ENCODE measurements at regions not wholly inside any gene's neighbourhood (a gene's known extent, or its start where the extent isn't known, plus 50 kb on each side); places are given as distances from the start of the nearest gene placed in this dataset.

GRCh38 chr6:16939839-16940238, 162.0 kb upstream of the STMND1 start:
- intact Hi-C loops (cut with DNase I; ENCODE audit: low total_unique reads), result no loop called here
- ATAC-seq, result no peak

GRCh38 chr6:16939351-16939750, 162.5 kb upstream of the STMND1 start:
- H3K4me3 ChIP-seq, result no peak overlapping the region
- H3K9me3 ChIP-seq, result no peaks in the 10 kb centered on the region
- TF ChIP-seq, protein P1, sequence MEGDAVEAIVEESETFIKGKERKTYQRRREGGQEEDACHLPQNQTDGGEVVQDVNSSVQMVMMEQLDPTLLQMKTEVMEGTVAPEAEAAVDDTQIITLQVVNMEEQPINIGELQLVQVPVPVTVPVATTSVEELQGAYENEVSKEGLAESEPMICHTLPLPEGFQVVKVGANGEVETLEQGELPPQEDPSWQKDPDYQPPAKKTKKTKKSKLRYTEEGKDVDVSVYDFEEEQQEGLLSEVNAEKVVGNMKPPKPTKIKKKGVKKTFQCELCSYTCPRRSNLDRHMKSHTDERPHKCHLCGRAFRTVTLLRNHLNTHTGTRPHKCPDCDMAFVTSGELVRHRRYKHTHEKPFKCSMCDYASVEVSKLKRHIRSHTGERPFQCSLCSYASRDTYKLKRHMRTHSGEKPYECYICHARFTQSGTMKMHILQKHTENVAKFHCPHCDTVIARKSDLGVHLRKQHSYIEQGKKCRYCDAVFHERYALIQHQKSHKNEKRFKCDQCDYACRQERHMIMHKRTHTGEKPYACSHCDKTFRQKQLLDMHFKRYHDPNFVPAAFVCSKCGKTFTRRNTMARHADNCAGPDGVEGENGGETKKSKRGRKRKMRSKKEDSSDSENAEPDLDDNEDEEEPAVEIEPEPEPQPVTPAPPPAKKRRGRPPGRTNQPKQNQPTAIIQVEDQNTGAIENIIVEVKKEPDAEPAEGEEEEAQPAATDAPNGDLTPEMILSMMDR (IDR thresholded peaks at IDR 0.05 in 4 of 5, conservative IDR thresholded peaks at IDR 0.05 in 1 of 5), result no peak
- no peak for TF ChIP-seq POLR2A (IDR thresholded peaks at IDR 0.05)
- intact Hi-C loops (cut with DNase I; ENCODE audit: low total_unique reads) (no loop called here), in situ Hi-C loops (cut with MboI; ENCODE audit: low sequenced_read_pairs in 4 of 4) (no loop called here)
- no peaks in the 10 kb centered on the region for H3K4me1 ChIP-seq
- no peak overlapping the region for H3K27ac ChIP-seq
- H3K36me3 ChIP-seq, result no peaks in the 10 kb centered on the region
- H3K27me3 ChIP-seq, result no peaks in the 10 kb centered on the region
- DNase-seq, result no peak
- ATAC-seq, result no peak

More at GRCh38 chr6:16939839-16940238, 162.0 kb upstream of the STMND1 start:
- TF ChIP-seq POLR2A (IDR thresholded peaks at IDR 0.05), result no peak
- TF ChIP-seq, protein P1 (IDR thresholded peaks at IDR 0.05 in 4 of 5, conservative IDR thresholded peaks at IDR 0.05 in 1 of 5), result no peak
- DNase-seq, result no peak
- Histone ChIP-seq H3K27ac (no peak overlapping the region), H3K9me3 (no peaks in the 10 kb centered on the region), H3K4me1 (no peaks in the 10 kb centered on the region), H3K27me3 (no peaks in the 10 kb centered on the region), H3K36me3 (no peaks in the 10 kb centered on the region), H3K4me3 (no peak overlapping the region)
- in situ Hi-C loops (cut with MboI; ENCODE audit: low sequenced_read_pairs in 4 of 4), result no loop called here

- DNase-seq (no peak), ATAC-seq (no peak)
- Histone ChIP-seq H3K4me1 (no peaks in the 10 kb centered on the region), H3K4me3 (no peak overlapping the region), H3K27ac (no peak overlapping the region), H3K36me3 (no peaks in the 10 kb centered on the region), H3K27me3 (no peaks in the 10 kb centered on the region), H3K9me3 (no peaks in the 10 kb centered on the region)
- TF ChIP-seq, protein P1 (IDR thresholded peaks at IDR 0.05 in 4 of 5, conservative IDR thresholded peaks at IDR 0.05 in 1 of 5), result no peak
- TF ChIP-seq POLR2A (IDR thresholded peaks at IDR 0.05), result no peak
- in situ Hi-C loops (cut with MboI; ENCODE audit: low sequenced_read_pairs in 4 of 4), result no loop called here
- intact Hi-C loops (cut with DNase I; ENCODE audit: low total_unique reads), result no loop called here
These were observed 165.0 kb upstream of the STMND1 start for GRCh38 chr6:16936893-16937292.

DNA sequence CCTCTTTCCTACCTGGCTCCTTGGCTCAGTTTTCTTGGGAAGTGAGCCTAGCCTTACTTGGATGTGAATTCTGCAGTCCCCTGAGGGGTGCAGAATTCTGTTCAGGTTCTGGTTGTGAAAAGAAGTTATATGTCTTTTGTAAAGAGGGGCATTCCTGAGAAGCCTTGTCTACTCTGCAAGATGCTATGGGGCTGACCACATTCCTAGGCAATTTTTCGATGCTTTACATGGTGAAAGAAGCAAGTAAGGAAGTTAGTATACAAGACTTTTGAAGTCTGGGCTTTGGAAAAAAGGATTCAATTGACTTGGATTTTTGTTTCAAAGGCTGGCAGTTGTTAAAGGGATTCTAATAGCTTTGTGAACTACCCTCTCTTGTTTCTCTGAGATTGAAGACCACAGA, 167.9 kb upstream of the STMND1 start:
- Histone ChIP-seq H3K9me3 (no peaks in the 10 kb centered on the region), H3K4me1 (no peaks in the 10 kb centered on the region), H3K27me3 (no peaks in the 10 kb centered on the region), H3K4me3 (no peak overlapping the region), H3K27ac (no peak overlapping the region), H3K36me3 (no peaks in the 10 kb centered on the region)
- DNase-seq (no peak), ATAC-seq (no peak)
- no peak for TF ChIP-seq POLR2A (IDR thresholded peaks at IDR 0.05)
- TF ChIP-seq, protein P1 (IDR thresholded peaks at IDR 0.05 in 4 of 5, conservative IDR thresholded peaks at IDR 0.05 in 1 of 5), result no peak
- intact Hi-C loops (cut with DNase I; ENCODE audit: low total_unique reads) (no loop called here), in situ Hi-C loops (cut with MboI; ENCODE audit: low sequenced_read_pairs in 4 of 4) (no loop called here)

DNA sequence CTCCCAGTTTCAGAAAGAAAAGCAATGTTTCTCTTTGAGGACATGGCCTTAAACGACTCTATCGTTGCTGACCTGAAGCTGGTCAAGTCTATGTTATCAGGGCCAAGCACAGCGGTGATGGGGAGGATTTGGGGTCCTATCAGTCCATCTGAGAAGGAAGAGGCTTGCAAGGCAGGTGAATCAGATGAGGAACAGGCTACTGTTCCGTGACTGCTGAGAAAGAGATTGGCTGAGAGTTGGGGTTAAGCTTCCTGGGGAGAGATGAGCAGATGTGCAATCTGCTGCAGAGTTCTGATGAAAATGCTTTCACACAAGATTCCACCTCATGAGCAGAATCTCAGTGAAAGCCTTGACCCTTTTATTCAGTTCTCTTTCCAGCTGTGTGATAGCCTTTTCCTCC, 168.3 kb upstream of the STMND1 start:
- H3K4me1 ChIP-seq, result no peaks in the 10 kb centered on the region

More for the DNA sequence above, 168.3 kb upstream of the STMND1 start:
- DNase-seq, result no peak
- H3K27me3 ChIP-seq, result no peaks in the 10 kb centered on the region
- no peak overlapping the region for H3K4me3 ChIP-seq
- no peak for TF ChIP-seq POLR2A (IDR thresholded peaks at IDR 0.05)
- TF ChIP-seq, protein P1 (IDR thresholded peaks at IDR 0.05 in 4 of 5, conservative IDR thresholded peaks at IDR 0.05 in 1 of 5), result no peak
- no peaks in the 10 kb centered on the region for H3K36me3 ChIP-seq
- no peaks in the 10 kb centered on the region for H3K9me3 ChIP-seq
- in situ Hi-C loops (cut with MboI; ENCODE audit: low sequenced_read_pairs in 4 of 4), result no loop called here
- H3K27ac ChIP-seq, result no peak overlapping the region
- no peak for ATAC-seq
- intact Hi-C loops (cut with DNase I; ENCODE audit: low total_unique reads), result no loop called here
